Small intestine (tissue), 7 donors: ENCODE measurements at regions not wholly inside any gene's neighbourhood (a gene's known extent, or its start where the extent isn't known, plus 50 kb on each side); places are given as distances from the start of the nearest gene placed in this dataset.

Experiments used
- DNase-seq, 2 donors: peaks; one replicate each; pipeline versions ENCODE4 v3.0.0 to v3.0.0-alpha.2; 2013
- FAIRE-seq: peaks from 2 replicates; lab custom pipeline; 2012; peaks lifted over from hg19 to GRCh38; lab: Jason Lieb, UNC
- H3K27ac ChIP-seq, 3 donors: one replicate each; pipeline ENCODE4 v1.5.1; 2013; ENCODE audit warnings: low read length in 2 of 3, mild to moderate bottlenecking in 2 of 3, control low read depth in 1 of 3, inconsistent platforms in 1 of 3, low read depth in 1 of 3, moderate library complexity in 1 of 3
- H3K27me3 ChIP-seq, 3 donors: one replicate each; pipeline ENCODE4 v1.6.1; 2013; ENCODE audit warnings: low read length in 3 of 3, inconsistent platforms in 1 of 3; ENCODE audit not compliant: control insufficient read depth in 3 of 3, insufficient read depth in 3 of 3
- H3K36me3 ChIP-seq, 3 donors: one replicate each; pipeline ENCODE4 v1.6.1; 2013; ENCODE audit warnings: low read length in 3 of 3, inconsistent platforms in 1 of 3, low read depth in 1 of 3, mild to moderate bottlenecking in 1 of 3, moderate library complexity in 1 of 3; ENCODE audit not compliant: control insufficient read depth in 3 of 3, insufficient read depth in 2 of 3
- H3K4me1 ChIP-seq, 3 donors: one replicate each; pipeline ENCODE4 v1.6.1; 2013; ENCODE audit warnings: low read length in 2 of 3, inconsistent platforms in 1 of 3, low read depth in 1 of 3, mild to moderate bottlenecking in 1 of 3, moderate library complexity in 1 of 3; ENCODE audit not compliant: control insufficient read depth in 3 of 3, insufficient read depth in 2 of 3
- H3K4me3 ChIP-seq, 3 donors: one replicate each; pipeline ENCODE4 v1.5.1; 2013; ENCODE audit warnings: low read length in 3 of 3, control low read depth in 1 of 3, inconsistent platforms in 1 of 3, low read depth in 1 of 3, mild to moderate bottlenecking in 1 of 3, moderate library complexity in 1 of 3
- H3K9me3 ChIP-seq, 2 donors: one replicate each; pipeline ENCODE4 v1.6.1; 2013; ENCODE audit warnings: low read depth in 1 of 2, low read length in 1 of 2; ENCODE audit not compliant: control insufficient read depth in 2 of 2, insufficient read depth in 1 of 2
- WGBS, 3 donors: extraction: QIAGEN DNeasy Blood & Tissue Kit; methylation state at CpG; one replicate each; pipeline ENCODE4 v1.1.7; 2013; 5-methylcytosine and 5-hydroxymethylcytosine counted together
- donor health status: healthy with polysubstance abuse.
- donor health status: control.
- donor health status: control.
- donor health status: Bipolar disorder and iron deficiency.
- donor health status: healthy.

DNA sequence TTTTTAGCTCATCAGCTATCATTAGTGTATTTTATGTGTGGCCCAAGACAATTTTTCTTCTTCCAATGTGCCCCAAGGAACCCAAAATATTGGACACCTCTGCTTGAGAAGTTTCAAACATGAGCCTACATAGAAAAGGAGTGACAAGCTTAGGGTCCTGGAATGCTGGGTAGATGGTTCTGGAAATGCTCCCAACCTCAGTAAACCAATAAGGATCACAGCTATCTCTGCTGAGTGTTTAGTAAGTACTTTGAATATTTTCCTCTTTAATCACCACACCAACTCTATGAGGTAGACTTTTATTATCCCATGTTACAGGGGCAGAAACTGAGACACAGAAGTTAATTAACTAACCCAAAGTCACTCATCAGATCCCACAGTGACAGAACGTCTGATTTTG, 164.9 kb upstream of the KLF3 start:
- Histone ChIP-seq H3K27me3 (peaks cover 0 to 2% (median 0%) of the 10 kb centered on the region in 3 donors), H3K4me1 (no peaks in the 10 kb centered on the region), H3K27ac (no peak overlapping the region), H3K36me3 (no peaks in the 10 kb centered on the region), H3K4me3 (no peak overlapping the region), H3K9me3 (no peaks in the 10 kb centered on the region)
- no peak for FAIRE-seq
- WGBS, 3 donors: 78 to 96% (median 87%) methylated on average over 1 of the region's 1 CpG
- no peak for DNase-seq

DNA sequence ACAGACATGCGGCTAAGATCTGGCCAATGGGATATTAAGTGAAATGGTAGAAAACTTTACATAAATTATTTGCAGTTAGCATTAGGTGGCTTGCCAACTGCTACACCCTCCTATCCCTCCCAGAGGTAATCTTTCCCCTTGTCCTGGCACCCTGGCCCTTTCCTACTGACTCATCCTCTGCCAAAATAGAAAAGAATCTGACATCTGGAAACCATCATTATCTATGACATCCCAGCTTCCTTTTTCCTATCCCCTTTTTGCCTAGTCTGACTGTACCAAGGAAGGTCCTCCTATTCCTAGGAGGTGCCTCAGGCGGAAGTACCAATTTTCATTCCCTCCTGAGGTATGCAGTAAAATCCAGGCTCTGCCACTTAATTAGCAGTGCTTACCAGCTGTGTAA, 163.6 kb upstream of the KLF3 start:
- Histone ChIP-seq H3K4me1 (no peaks in the 10 kb centered on the region), H3K36me3 (no peaks in the 10 kb centered on the region), H3K4me3 (no peak overlapping the region), H3K27ac (no peak overlapping the region), H3K9me3 (no peaks in the 10 kb centered on the region), H3K27me3 (peaks cover 0 to 2% (median 0%) of the 10 kb centered on the region in 3 donors)
- 96 to 98% (median 98%) methylated on average over 2 of the region's 2 CpGs for WGBS, 3 donors
- DNase-seq (no peak), FAIRE-seq (no peak)

- no peaks in the 10 kb centered on the region for H3K9me3 ChIP-seq
- H3K27me3 ChIP-seq: peaks cover 0 to 2% (median 0%) of the 10 kb centered on the region in 3 donors
- H3K4me1 ChIP-seq: no peaks in the 10 kb centered on the region
- no peak overlapping the region for H3K27ac ChIP-seq
- H3K36me3 ChIP-seq: no peaks in the 10 kb centered on the region
- FAIRE-seq: no peak
- WGBS, 3 donors: 94 to 97% (median 96%) methylated on average over 2 of the region's 2 CpGs
- no peak overlapping the region for H3K4me3 ChIP-seq
- DNase-seq: no peak
These were observed 162.3 kb upstream of the KLF3 start for GRCh38 chr4:38501698-38502097.

GRCh38 chr4:38503689-38504395, 160.2 kb upstream of the KLF3 start:
- 73 to 87% (median 79%) methylated on average over 6 of the region's 6 CpGs for WGBS, 3 donors
- Histone ChIP-seq H3K9me3 (no peaks in the 10 kb centered on the region), H3K27me3 (peaks cover 0 to 2% (median 0%) of the 10 kb centered on the region in 3 donors), H3K4me3 (no peak overlapping the region), H3K27ac (no peak overlapping the region), H3K4me1 (no peaks in the 10 kb centered on the region), H3K36me3 (no peaks in the 10 kb centered on the region)
- DNase-seq (no peak), FAIRE-seq (no peak)

DNA sequence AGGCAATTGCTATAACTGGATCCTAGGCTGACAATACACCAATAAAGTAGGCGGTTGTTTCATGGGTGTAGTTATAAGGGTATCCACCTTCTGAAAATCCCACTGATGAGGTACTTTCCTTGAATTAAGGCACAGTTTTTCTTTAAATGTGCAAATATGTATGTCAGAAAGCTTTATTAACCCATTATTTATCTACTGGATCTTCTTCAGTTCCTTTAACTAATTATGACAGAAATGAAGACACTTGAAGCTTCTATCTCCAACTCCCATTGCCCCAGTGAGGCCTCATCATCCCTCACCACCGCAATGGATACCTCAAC, 159.6 kb upstream of the KLF3 start:
- H3K4me3 ChIP-seq: no peak overlapping the region
- no peaks in the 10 kb centered on the region for H3K9me3 ChIP-seq
- H3K27me3 ChIP-seq: peaks cover 0 to under 1% (median 0%) of the 10 kb centered on the region in 3 donors
- FAIRE-seq (no peak), DNase-seq (no peak)
- H3K27ac ChIP-seq: no peak overlapping the region
- WGBS, 3 donors: 92 to 94% (median 92%) methylated on average over 2 of the region's 2 CpGs
- no peaks in the 10 kb centered on the region for H3K4me1 ChIP-seq
- no peaks in the 10 kb centered on the region for H3K36me3 ChIP-seq

DNA sequence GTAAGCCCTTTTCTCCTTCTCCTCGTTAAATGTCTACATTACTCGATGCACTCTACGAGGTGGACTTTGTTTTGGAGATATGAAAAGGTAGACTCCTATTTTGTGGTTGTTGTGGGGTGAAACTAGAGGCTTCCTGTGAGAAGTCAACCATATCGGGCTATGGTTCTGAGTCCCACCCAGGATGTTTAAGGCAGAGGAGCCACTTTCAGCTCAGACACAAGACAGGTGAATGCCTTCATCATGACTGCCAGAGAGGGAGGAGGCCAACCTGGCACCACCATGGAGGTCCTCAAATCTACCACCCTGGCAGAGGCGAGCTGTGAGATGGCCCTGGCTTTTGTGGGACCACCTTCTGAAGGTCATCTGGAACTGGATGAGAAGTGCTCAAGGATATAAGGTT, 154.4 kb upstream of the KLF3 start:
- no peak for DNase-seq
- 56 to 74% (median 70%) methylated on average over 5 of the region's 5 CpGs for WGBS, 3 donors

DNA sequence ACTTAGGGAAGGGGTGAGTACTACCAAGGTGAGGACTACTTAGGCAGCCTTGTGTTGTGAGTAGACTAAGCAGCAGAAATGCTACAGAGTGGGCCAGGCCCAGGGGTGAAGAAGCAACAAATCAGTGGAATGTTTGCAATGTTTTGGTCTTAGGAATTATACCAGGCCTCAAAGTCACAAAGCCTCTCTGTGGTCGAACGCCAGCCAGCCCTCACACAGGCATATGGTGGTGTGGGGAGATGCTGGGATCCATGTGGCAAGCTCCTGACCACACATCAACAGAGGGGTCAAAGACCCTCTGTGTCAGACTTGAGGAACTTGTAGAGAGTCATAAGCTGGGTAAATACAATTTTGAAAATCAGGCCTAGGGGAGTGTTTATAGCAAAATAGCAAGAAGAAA, 153.8 kb upstream of the KLF3 start:
- no peak for FAIRE-seq
- Histone ChIP-seq H3K27me3 (no peaks in the 10 kb centered on the region), H3K27ac (no peak overlapping the region), H3K9me3 (no peaks in the 10 kb centered on the region), H3K4me1 (peaks cover 0 to 5% (median 2%) of the 10 kb centered on the region in 3 donors), H3K36me3 (no peaks in the 10 kb centered on the region), H3K4me3 (no peak overlapping the region)
- WGBS, 3 donors: 97 to 98% (median 98%) methylated on average over 2 of the region's 2 CpGs
- DNase-seq: no peak

More for the DNA sequence above, 154.4 kb upstream of the KLF3 start:
- Histone ChIP-seq H3K27me3 (no peaks in the 10 kb centered on the region), H3K36me3 (no peaks in the 10 kb centered on the region), H3K9me3 (no peaks in the 10 kb centered on the region), H3K27ac (no peak overlapping the region), H3K4me1 (no peaks in the 10 kb centered on the region), H3K4me3 (no peak overlapping the region)
- no peak for FAIRE-seq

DNA sequence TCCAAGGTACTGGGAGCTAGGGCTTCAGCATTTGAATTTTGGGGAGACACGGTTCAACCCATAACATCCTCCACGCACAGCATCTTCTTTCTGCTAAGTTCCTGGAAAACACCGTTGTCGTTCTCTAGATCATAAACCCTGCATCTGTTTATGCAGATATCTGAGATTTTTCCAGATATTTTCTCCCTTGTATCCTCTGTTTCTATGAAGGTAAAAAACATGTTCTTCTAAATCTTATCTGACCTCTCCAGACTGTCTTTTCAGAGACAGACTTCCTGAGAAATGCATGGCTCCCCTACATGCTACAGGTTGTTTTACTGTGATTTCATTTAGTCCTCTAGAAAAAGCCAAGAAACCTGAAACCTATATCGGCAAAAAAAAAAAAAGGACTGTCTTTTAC, 152.3 kb upstream of the KLF3 start:
- WGBS, 3 donors: 64 to 91% (median 80%) methylated on average over 5 of the region's 5 CpGs
- Histone ChIP-seq H3K27me3 (no peaks in the 10 kb centered on the region), H3K4me3 (no peak overlapping the region), H3K4me1 (peaks cover 0 to 5% (median 2%) of the 10 kb centered on the region in 3 donors), H3K9me3 (no peaks in the 10 kb centered on the region), H3K36me3 (no peaks in the 10 kb centered on the region), H3K27ac (no peak overlapping the region)
- FAIRE-seq (no peak), DNase-seq (no peak)

DNA sequence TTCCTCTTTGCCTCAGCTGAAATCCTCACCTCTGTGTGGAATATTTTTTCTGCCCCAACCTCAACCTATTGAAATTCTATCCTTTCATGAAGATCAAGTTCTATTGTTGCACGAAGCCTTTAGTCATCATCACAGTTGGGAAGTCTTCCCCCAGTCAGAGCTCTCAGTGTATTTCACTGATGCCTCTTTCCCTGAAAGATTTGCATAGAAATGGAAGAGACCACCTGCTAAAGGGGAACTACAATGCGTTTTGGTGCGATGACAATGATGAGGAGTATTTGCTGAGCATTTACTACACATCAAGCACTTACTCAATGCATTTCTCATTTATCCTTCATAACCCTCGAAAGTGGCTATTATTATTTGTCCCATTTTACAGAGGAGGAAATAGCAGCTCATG, 151.2 kb upstream of the KLF3 start:
- DNase-seq (no peak), FAIRE-seq (no peak)
- Histone ChIP-seq H3K9me3 (no peaks in the 10 kb centered on the region), H3K4me3 (no peak overlapping the region), H3K27me3 (no peaks in the 10 kb centered on the region), H3K36me3 (no peaks in the 10 kb centered on the region), H3K27ac (no peak overlapping the region), H3K4me1 (peaks cover 0 to 5% (median 2%) of the 10 kb centered on the region in 3 donors)
- WGBS, 3 donors: 84 to 96% (median 92%) methylated on average over 4 of the region's 4 CpGs
